ENCODE measurements at regions not wholly inside any gene's neighbourhood (a gene's known extent, or its start where the extent isn't known, plus 50 kb on each side); places are given as distances from the start of the nearest gene placed in this dataset.
"Not testable (repeated sequence)": the region's sequence is repeated elsewhere in the genome, so short reads cannot be mapped to it uniquely, and the experiment has no call there.

DNA sequence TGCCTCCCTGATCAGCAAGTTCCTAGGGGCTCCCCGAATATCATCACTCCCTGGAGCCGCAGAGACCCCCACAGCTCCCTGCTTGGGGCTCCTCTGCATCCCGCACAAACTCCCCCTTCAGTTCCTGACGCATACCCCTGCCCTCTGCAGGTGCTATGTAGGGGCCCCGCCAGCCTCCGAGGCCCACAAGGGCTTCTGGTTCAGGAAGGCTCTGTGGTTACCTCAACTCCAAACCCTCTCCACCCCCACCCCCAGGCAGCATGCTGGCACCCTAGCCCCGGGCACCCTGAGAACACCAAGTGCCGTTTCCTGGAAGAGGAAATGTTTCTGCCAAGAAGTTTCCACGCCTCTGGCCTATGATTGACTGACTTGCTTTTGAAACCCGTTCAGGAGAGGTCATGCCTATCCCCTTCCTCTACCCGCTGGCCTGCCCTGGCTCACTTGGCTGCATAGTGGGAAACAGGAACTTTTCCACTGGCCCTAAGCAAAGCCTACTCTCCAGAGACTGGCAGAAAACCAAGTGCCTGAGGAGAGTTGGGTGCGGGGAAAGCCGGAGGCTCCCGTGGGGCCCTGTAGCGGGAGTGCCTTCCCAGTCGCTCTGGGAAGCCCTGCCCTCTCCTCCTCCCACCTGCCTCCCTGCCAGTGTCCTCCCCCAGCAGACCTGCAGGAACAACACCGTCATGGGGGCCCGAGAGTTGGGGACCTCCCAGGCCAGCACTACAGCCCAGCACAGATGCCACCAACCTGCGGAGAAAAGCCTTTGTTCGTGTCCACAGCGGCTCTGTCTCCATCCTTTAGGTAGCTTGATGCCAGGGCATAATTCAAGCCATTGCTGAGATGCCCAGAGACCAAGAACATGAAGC is 4084.2 kb upstream of the TPTE start:
- H3K9me3 ChIP-seq (replicated peaks; ENCODE audit: control insufficient read depth, insufficient read depth, low read length); RAD21 ChIA-PET (ENCODE audit: unreplicated experiment); CTCF ChIA-PET; in situ Hi-C loops (cut with MboI); H3K36me3 ChIP-seq (ENCODE audit: control insufficient read depth in 2 of 2, insufficient read depth in 2 of 2, low read length in 1 of 2); H3K9ac ChIP-seq (ENCODE audit: control insufficient read depth, insufficient read depth, low read length); BruUV-seq (replicated peaks); POLR2A ChIA-PET; H3K4me3 ChIP-seq; FAIRE-seq; SMC1A ChIA-PET (ENCODE audit: uncharacterized antibody, unreplicated experiment); DNase-seq (ENCODE audit: low read depth, low spot score); H3K27me3 ChIP-seq (replicated peaks in 1 of 2; ENCODE audit: control insufficient read depth in 2 of 2, insufficient read depth in 2 of 2, low read length in 1 of 2); H3K27ac ChIP-seq (ENCODE audit: control insufficient read depth, insufficient read depth); H3K4me1 ChIP-seq (ENCODE audit: control insufficient read depth, insufficient read depth, low read length); H3K4me2 ChIP-seq (ENCODE audit: control insufficient read depth, insufficient read depth); intact Hi-C loops (cut with micrococcal nuclease; ENCODE audit: unreplicated experiment); H3K79me2 ChIP-seq (ENCODE audit: control insufficient read depth, insufficient read depth, low read length); ATAC-seq; H2AFZ ChIP-seq (ENCODE audit: control insufficient read depth, low read depth, low read length); H4K20me1 ChIP-seq (ENCODE audit: control insufficient read depth, insufficient read depth): not testable (repeated sequence)
- WGBS (ENCODE audit: insufficient coverage, insufficient replicate concordance, low lambda C conversion rate, missing lambda C conversion rate): 3% methylated on average over 7 of the region's 21 CpGs

DNA sequence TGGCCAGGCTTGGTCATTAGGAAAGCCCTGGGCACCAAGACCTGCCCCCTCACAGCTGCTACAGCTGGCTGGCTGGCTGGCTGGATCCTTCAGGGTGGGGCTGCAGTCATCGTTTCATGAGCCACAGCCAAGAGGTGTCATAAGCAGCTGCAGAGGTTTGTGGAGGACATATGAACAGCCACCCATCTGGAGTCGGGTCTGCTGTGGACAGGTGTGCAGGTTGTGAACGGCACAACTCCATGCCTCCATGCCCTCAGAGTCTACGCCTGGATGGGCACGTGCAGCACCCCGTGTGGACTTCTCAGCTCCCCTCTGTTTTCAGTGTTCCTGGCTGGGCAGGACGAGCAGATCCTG is 4083.6 kb upstream of the TPTE start:
- H3K9me3 ChIP-seq (replicated peaks; ENCODE audit: control insufficient read depth, insufficient read depth, low read length); H3K79me2 ChIP-seq (ENCODE audit: control insufficient read depth, insufficient read depth, low read length); BruUV-seq (replicated peaks); POLR2A ChIA-PET; H3K9ac ChIP-seq (ENCODE audit: control insufficient read depth, insufficient read depth, low read length); H3K4me2 ChIP-seq (ENCODE audit: control insufficient read depth, insufficient read depth); DNase-seq (ENCODE audit: low read depth, low spot score); H4K20me1 ChIP-seq (ENCODE audit: control insufficient read depth, insufficient read depth); SMC1A ChIA-PET (ENCODE audit: uncharacterized antibody, unreplicated experiment); H3K27me3 ChIP-seq (replicated peaks in 1 of 2; ENCODE audit: control insufficient read depth in 2 of 2, insufficient read depth in 2 of 2, low read length in 1 of 2); RAD21 ChIA-PET (ENCODE audit: unreplicated experiment); intact Hi-C loops (cut with micrococcal nuclease; ENCODE audit: unreplicated experiment); in situ Hi-C loops (cut with MboI); CTCF ChIA-PET; H3K4me1 ChIP-seq (ENCODE audit: control insufficient read depth, insufficient read depth, low read length); H2AFZ ChIP-seq (ENCODE audit: control insufficient read depth, low read depth, low read length); H3K36me3 ChIP-seq (ENCODE audit: control insufficient read depth in 2 of 2, insufficient read depth in 2 of 2, low read length in 1 of 2); H3K27ac ChIP-seq (ENCODE audit: control insufficient read depth, insufficient read depth); FAIRE-seq; H3K4me3 ChIP-seq: not testable (repeated sequence)
- ATAC-seq: peak; percentile 49
- 1% methylated on average over 6 of the region's 7 CpGs for WGBS (ENCODE audit: insufficient coverage, insufficient replicate concordance, low lambda C conversion rate, missing lambda C conversion rate)

DNA sequence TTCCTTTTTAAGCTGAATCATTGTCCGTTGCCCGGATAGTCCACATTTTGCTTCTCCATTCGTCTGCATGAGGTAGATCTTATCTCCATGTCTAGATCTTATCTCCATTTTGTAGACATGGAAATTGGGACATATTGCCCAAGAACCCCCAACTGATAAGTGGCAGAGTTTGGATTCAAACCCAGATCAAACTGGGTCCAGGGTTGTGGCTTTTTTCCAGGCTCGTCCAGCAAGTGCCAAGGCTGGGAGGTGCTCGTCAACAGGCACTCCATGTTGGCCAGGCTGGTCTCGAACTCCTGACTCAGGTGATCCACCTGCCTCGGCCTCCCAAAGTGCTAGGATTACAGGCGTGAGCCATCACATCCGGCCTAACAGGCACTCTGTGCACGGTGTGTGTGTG is 4082.3 kb upstream of the TPTE start:
- POLR2A ChIA-PET; SMC1A ChIA-PET (ENCODE audit: uncharacterized antibody, unreplicated experiment); H3K79me2 ChIP-seq (ENCODE audit: control insufficient read depth, insufficient read depth, low read length); H3K9ac ChIP-seq (ENCODE audit: control insufficient read depth, insufficient read depth, low read length); H3K27me3 ChIP-seq (replicated peaks in 1 of 2; ENCODE audit: control insufficient read depth in 2 of 2, insufficient read depth in 2 of 2, low read length in 1 of 2); H3K36me3 ChIP-seq (ENCODE audit: control insufficient read depth in 2 of 2, insufficient read depth in 2 of 2, low read length in 1 of 2); H4K20me1 ChIP-seq (ENCODE audit: control insufficient read depth, insufficient read depth); RAD21 ChIA-PET (ENCODE audit: unreplicated experiment); intact Hi-C loops (cut with micrococcal nuclease; ENCODE audit: unreplicated experiment); H3K4me1 ChIP-seq (ENCODE audit: control insufficient read depth, insufficient read depth, low read length); FAIRE-seq; in situ Hi-C loops (cut with MboI); H3K4me3 ChIP-seq; BruUV-seq (replicated peaks); H3K4me2 ChIP-seq (ENCODE audit: control insufficient read depth, insufficient read depth); H2AFZ ChIP-seq (ENCODE audit: control insufficient read depth, low read depth, low read length); H3K27ac ChIP-seq (ENCODE audit: control insufficient read depth, insufficient read depth); H3K9me3 ChIP-seq (replicated peaks; ENCODE audit: control insufficient read depth, insufficient read depth, low read length); DNase-seq (ENCODE audit: low read depth, low spot score); ATAC-seq; CTCF ChIA-PET: not testable (repeated sequence)
- WGBS (ENCODE audit: insufficient coverage, insufficient replicate concordance, low lambda C conversion rate, missing lambda C conversion rate): 35% methylated on average over 2 of the region's 10 CpGs

DNA sequence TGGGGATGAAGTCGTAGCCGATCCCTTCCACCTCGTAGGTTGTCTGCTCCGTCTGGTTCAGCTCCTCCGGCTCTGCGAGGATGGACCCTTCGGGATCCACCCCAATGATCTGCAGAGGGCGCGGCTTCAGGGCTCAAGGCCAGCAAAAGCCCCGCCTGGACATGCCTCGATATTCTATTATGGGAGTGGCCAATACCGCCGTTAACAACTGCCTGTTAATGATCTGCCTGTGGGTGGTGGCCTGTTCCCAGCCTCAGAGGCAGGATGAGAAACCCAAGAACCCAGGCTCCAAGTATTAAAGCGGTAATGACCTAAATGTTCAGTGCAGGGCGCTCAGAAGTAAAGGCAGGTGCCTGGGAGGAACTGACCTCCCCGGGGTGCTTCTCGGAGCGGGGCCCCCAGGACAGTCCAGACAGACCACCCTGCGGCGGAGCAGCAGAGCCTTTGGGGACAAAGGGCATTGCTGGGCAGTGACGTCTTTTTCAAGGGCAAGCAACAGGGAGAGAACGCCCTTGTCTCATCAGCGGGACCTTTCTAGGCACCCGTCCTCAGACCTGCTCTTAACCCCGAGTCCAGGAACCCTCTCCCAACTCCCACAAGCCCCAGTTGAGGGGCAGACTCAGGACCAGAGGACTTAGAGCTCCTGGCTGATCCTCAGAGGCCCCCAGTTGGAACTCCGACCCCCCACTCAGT is 4066.6 kb upstream of the TPTE start:
- H4K20me1 ChIP-seq (ENCODE audit: control insufficient read depth, insufficient read depth); intact Hi-C loops (cut with micrococcal nuclease; ENCODE audit: unreplicated experiment); POLR2A ChIA-PET; H3K4me1 ChIP-seq (ENCODE audit: control insufficient read depth, insufficient read depth, low read length); H3K9me3 ChIP-seq (replicated peaks; ENCODE audit: control insufficient read depth, insufficient read depth, low read length); in situ Hi-C loops (cut with MboI); H3K4me2 ChIP-seq (ENCODE audit: control insufficient read depth, insufficient read depth); H3K79me2 ChIP-seq (ENCODE audit: control insufficient read depth, insufficient read depth, low read length); ATAC-seq; H3K9ac ChIP-seq (ENCODE audit: control insufficient read depth, insufficient read depth, low read length); DNase-seq (ENCODE audit: low read depth, low spot score); H3K4me3 ChIP-seq; BruUV-seq (replicated peaks); H3K27me3 ChIP-seq (replicated peaks in 1 of 2; ENCODE audit: control insufficient read depth in 2 of 2, insufficient read depth in 2 of 2, low read length in 1 of 2); H3K27ac ChIP-seq (ENCODE audit: control insufficient read depth, insufficient read depth); SMC1A ChIA-PET (ENCODE audit: uncharacterized antibody, unreplicated experiment); CTCF ChIA-PET; FAIRE-seq; H2AFZ ChIP-seq (ENCODE audit: control insufficient read depth, low read depth, low read length); RAD21 ChIA-PET (ENCODE audit: unreplicated experiment); H3K36me3 ChIP-seq (ENCODE audit: control insufficient read depth in 2 of 2, insufficient read depth in 2 of 2, low read length in 1 of 2): not testable (repeated sequence)
- WGBS (ENCODE audit: insufficient coverage, insufficient replicate concordance, low lambda C conversion rate, missing lambda C conversion rate): no CpG with 5 or more reads among the region's 26 CpGs

All from GM12878 (cell line).